ENCODE measurements at regions not wholly inside any gene's neighbourhood (a gene's known extent, or its start where the extent isn't known, plus 50 kb on each side); places are given as distances from the start of the nearest gene placed in this dataset.

GRCh38 chr12:115072712-115073111 is 388.7 kb upstream of the TBX3 start:
- TF ChIP-seq CCNT2 (IDR thresholded peaks at IDR 0.05; ENCODE audit: borderline replicate concordance, extremely low read depth, insufficient read length, low read depth, low read length) (no peak), L3MBTL2 (IDR thresholded peaks at IDR 0.05) (no peak), NR2C2 (CRISPR knock-in tag; IDR thresholded peaks at IDR 0.05) (no peak), NR2C2 (tag; IDR thresholded peaks at IDR 0.05) (no peak), CBX8 (IDR thresholded peaks at IDR 0.05; ENCODE audit: borderline replicate concordance, extremely low read depth, low read depth, low read length, poor library complexity, severe bottlenecking) (no peak)

Data from K562 (cell line).